Kidney epithelial cell (primary cell): ENCODE measurements at regions not wholly inside any gene's neighbourhood (a gene's known extent, or its start where the extent isn't known, plus 50 kb on each side); places are given as distances from the start of the nearest gene placed in this dataset.

Experiments used
- DNase-seq: peaks from one replicate; pipeline ENCODE4 v3.0.0-alpha.2; 2010; ENCODE audit warnings: low read depth
- H3K27me3 ChIP-seq: 2 replicates; pipeline ENCODE4 v1.6.0; 2011; ENCODE audit warnings: low read length; ENCODE audit not compliant: control insufficient read depth, insufficient read depth
- H3K36me3 ChIP-seq: 2 replicates; pipeline ENCODE4 v1.5.1; 2011; ENCODE audit warnings: low read length; ENCODE audit not compliant: control insufficient read depth, insufficient read depth
- H3K4me3 ChIP-seq: 2 replicates; pipeline ENCODE4 v1.5.1; 2011; ENCODE audit warnings: low read depth, mild to moderate bottlenecking, control low read depth, low read length
- CTCF ChIP-seq: IDR thresholded peaks from 2 replicates; pipeline ENCODE4 v1.5.1; 2011; ENCODE audit warnings: mild to moderate bottlenecking, moderate library complexity, low read length, control low read depth, inconsistent platforms; ENCODE audit not compliant: insufficient read depth, poor library complexity, severe bottlenecking

DNA sequence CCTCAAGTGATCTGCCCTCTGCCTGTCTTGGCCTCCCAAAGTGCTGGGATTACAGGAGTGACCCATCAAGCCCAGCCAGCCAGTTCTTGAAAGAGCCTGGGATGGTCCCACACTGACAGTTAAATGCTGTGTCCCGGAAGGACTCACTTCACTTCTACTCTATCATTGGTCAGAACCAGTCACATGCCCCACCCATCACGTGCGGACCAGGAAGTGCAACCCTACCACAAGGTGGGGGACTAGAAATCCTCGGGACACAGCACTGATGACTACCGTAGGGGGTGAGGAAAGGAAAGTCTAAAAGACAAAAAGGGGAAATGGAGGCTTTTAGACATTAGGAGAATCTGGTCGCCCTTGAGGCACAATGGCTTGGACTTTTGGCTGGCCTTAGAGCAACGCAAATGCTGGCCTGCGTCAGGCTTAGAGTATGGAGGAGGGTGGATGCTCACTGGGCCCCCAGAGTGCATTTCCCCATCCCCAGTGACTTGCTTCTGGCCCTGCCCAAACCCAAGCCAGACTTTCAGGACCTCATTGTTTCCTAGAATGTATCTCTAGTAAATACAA lies 207.7 kb downstream of the TTC8 start:
- no peaks in the 10 kb centered on the region for H3K36me3 ChIP-seq
- H3K4me3 ChIP-seq = no peak overlapping the region
- no peak for DNase-seq
- no peak for TF ChIP-seq CTCF
- H3K27me3 ChIP-seq = peaks cover 7% of the 10 kb centered on the region

GRCh38 chr14:89033756-89034155 lies 209.3 kb downstream of the TTC8 start:
- no peak for DNase-seq
- no peak for TF ChIP-seq CTCF
- no peak overlapping the region for H3K4me3 ChIP-seq
- H3K27me3 ChIP-seq = peaks cover under 1% of the 10 kb centered on the region
- no peaks in the 10 kb centered on the region for H3K36me3 ChIP-seq

- Histone ChIP-seq H3K4me3 (no peak overlapping the region), H3K27me3 (no peaks in the 10 kb centered on the region), H3K36me3 (no peaks in the 10 kb centered on the region)
- TF ChIP-seq CTCF = no peak
- no peak for DNase-seq
Measured at GRCh38 chr14:89036371-89036770, 211.9 kb downstream of the TTC8 start.

DNA sequence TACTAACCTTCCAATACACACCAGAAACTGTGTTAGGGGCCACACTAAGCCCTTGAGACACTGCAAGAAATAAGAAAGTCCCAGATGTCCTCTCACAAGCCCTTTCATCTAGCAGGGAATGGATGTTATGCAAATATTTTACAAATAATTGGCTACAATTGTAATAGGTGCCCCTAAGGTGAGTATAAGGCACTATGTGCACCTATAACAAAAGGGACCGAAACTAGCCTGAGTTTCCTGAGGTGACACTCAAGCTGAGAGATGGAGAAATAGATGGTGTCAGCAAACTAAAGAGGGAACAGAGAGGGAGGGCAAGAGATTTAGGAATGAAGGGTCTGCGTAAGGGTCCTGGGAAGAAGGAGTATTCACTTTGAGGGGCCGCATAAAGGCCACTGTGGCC lies 212.6 kb downstream of the TTC8 start:
- Histone ChIP-seq H3K4me3 (no peak overlapping the region), H3K36me3 (no peaks in the 10 kb centered on the region), H3K27me3 (no peaks in the 10 kb centered on the region)
- TF ChIP-seq CTCF = no peak
- no peak for DNase-seq

DNA sequence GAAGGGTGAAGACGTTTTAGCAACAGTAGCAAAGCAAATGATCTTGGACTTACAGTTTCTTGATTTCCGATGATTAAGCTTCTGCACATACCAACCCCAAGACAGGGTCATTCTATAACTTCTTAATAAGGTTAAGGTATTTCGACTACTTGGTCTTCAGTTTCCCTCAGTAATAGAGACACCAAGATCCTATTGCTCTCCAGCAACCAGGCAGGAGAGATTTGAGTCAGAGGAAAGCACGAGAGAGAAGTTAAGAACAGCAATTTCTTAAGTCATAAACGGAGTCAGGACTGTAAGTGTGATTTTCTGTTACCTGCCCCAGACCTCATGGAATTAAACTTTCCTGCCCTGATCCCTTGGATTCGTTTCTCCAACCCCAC lies 215.6 kb downstream of the TTC8 start:
- Histone ChIP-seq H3K36me3 (no peaks in the 10 kb centered on the region), H3K27me3 (no peaks in the 10 kb centered on the region), H3K4me3 (no peak overlapping the region)
- no peak for TF ChIP-seq CTCF
- DNase-seq = no peak
